Mucosa of rectum (tissue), 2 donors: ENCODE measurements at regions not wholly inside any gene's neighbourhood (a gene's known extent, or its start where the extent isn't known, plus 50 kb on each side); places are given as distances from the start of the nearest gene placed in this dataset.

ENCODE experiments used
- H3K27ac ChIP-seq, 2 donors: one replicate each; pipeline ENCODE4 v1.7.0; 2013; ENCODE audit warnings: inconsistent platforms in 2 of 2, low read depth in 2 of 2, low read length in 2 of 2
- H3K27me3 ChIP-seq, 2 donors: one replicate each; pipeline ENCODE4 v1.7.0; 2013; ENCODE audit warnings: low read length in 2 of 2; ENCODE audit not compliant: control insufficient read depth in 2 of 2, insufficient read depth in 2 of 2
- H3K36me3 ChIP-seq, 2 donors: one replicate each; pipeline ENCODE4 v1.7.0; 2013; ENCODE audit warnings: low read length in 2 of 2; ENCODE audit not compliant: control insufficient read depth in 2 of 2, insufficient read depth in 2 of 2
- H3K4me1 ChIP-seq, 2 donors: one replicate each; pipeline ENCODE4 v1.7.0; 2013; ENCODE audit warnings: low read length in 2 of 2, mild to moderate bottlenecking in 1 of 2; ENCODE audit not compliant: control insufficient read depth in 2 of 2, insufficient read depth in 2 of 2
- H3K4me3 ChIP-seq, 2 donors: one replicate each; pipeline ENCODE4 v1.7.0; 2013; ENCODE audit warnings: low read length in 2 of 2
- H3K9ac ChIP-seq, 2 donors: one replicate each; pipeline ENCODE4 v1.7.0; 2013; ENCODE audit warnings: low read length in 2 of 2, low read depth in 1 of 2, mild to moderate bottlenecking in 1 of 2
- H3K9me3 ChIP-seq, 2 donors: one replicate each; pipeline ENCODE4 v1.7.0; 2013; ENCODE audit warnings: low read length in 2 of 2; ENCODE audit not compliant: control insufficient read depth in 2 of 2
- donor health status: healthy.
- donor health status: Normal muscosa, but diverticular disease.

GRCh38 chr10:125226823-125227222 is 66.5 kb upstream of the CTBP2 start:
- no peak overlapping the region for H3K9ac ChIP-seq
- no peaks in the 10 kb centered on the region for H3K36me3 ChIP-seq
- no peaks in the 10 kb centered on the region for H3K4me1 ChIP-seq
- peaks cover 0 to 3% of the 10 kb centered on the region in 2 donors for H3K27me3 ChIP-seq
- no peak overlapping the region for H3K27ac ChIP-seq
- H3K9me3 ChIP-seq = no peaks in the 10 kb centered on the region
- no peak overlapping the region for H3K4me3 ChIP-seq

GRCh38 chr10:125226005-125226404 is 65.6 kb upstream of the CTBP2 start:
- Histone ChIP-seq H3K36me3 (no peaks in the 10 kb centered on the region), H3K4me3 (no peak overlapping the region), H3K9ac (no peak overlapping the region), H3K4me1 (no peaks in the 10 kb centered on the region), H3K9me3 (no peaks in the 10 kb centered on the region), H3K27me3 (peaks cover 0 to 3% of the 10 kb centered on the region in 2 donors), H3K27ac (no peak overlapping the region)

- H3K27me3 ChIP-seq = peaks cover 0 to 3% of the 10 kb centered on the region in 2 donors
These were observed 64.7 kb upstream of the CTBP2 start for GRCh38 chr10:125225051-125225450.

GRCh38 chr10:125222515-125223308 is 62.3 kb upstream of the CTBP2 start:
- H3K9me3 ChIP-seq = no peaks in the 10 kb centered on the region
- H3K27ac ChIP-seq = no peak overlapping the region
- H3K4me1 ChIP-seq = no peaks in the 10 kb centered on the region
- peaks cover 0 to 3% of the 10 kb centered on the region in 2 donors for H3K27me3 ChIP-seq
- H3K4me3 ChIP-seq = no peak overlapping the region
- no peak overlapping the region for H3K9ac ChIP-seq
- no peaks in the 10 kb centered on the region for H3K36me3 ChIP-seq

More at GRCh38 chr10:125225051-125225450, 64.7 kb upstream of the CTBP2 start:
- H3K27ac ChIP-seq = no peak overlapping the region
- no peaks in the 10 kb centered on the region for H3K4me1 ChIP-seq
- H3K9me3 ChIP-seq = no peaks in the 10 kb centered on the region
- H3K36me3 ChIP-seq = no peaks in the 10 kb centered on the region
- no peak overlapping the region for H3K4me3 ChIP-seq
- H3K9ac ChIP-seq = no peak overlapping the region

- Histone ChIP-seq H3K27me3 (peaks cover 0 to 3% of the 10 kb centered on the region in 2 donors), H3K27ac (no peak overlapping the region), H3K9me3 (no peaks in the 10 kb centered on the region), H3K36me3 (no peaks in the 10 kb centered on the region), H3K4me3 (no peak overlapping the region), H3K9ac (no peak overlapping the region), H3K4me1 (no peaks in the 10 kb centered on the region)
These were observed 61.4 kb upstream of the CTBP2 start for GRCh38 chr10:125221716-125222115.

- no peak overlapping the region for H3K27ac ChIP-seq
- H3K9ac ChIP-seq = no peak overlapping the region
- no peaks in the 10 kb centered on the region for H3K9me3 ChIP-seq
- peaks cover 0 to 3% of the 10 kb centered on the region in 2 donors for H3K27me3 ChIP-seq
- no peaks in the 10 kb centered on the region for H3K36me3 ChIP-seq
- H3K4me3 ChIP-seq = no peak overlapping the region
- no peaks in the 10 kb centered on the region for H3K4me1 ChIP-seq
These were observed 59.4 kb upstream of the CTBP2 start for GRCh38 chr10:125219776-125220175.

- Histone ChIP-seq H3K36me3 (no peaks in the 10 kb centered on the region), H3K4me1 (no peaks in the 10 kb centered on the region), H3K27me3 (peaks cover 0 to 3% of the 10 kb centered on the region in 2 donors), H3K4me3 (no peak overlapping the region), H3K27ac (no peak overlapping the region), H3K9ac (no peak overlapping the region), H3K9me3 (no peaks in the 10 kb centered on the region)
These were observed 58.6 kb upstream of the CTBP2 start for GRCh38 chr10:125218967-125219366.

GRCh38 chr10:125217990-125218675 is 57.8 kb upstream of the CTBP2 start:
- H3K27ac ChIP-seq = no peak overlapping the region
- no peaks in the 10 kb centered on the region for H3K9me3 ChIP-seq
- H3K36me3 ChIP-seq = no peaks in the 10 kb centered on the region
- H3K4me1 ChIP-seq = no peaks in the 10 kb centered on the region
- H3K9ac ChIP-seq = no peak overlapping the region
- H3K27me3 ChIP-seq = peaks cover 0 to 3% of the 10 kb centered on the region in 2 donors
- H3K4me3 ChIP-seq = no peak overlapping the region

GRCh38 chr10:125216861-125217260 is 56.5 kb upstream of the CTBP2 start:
- Histone ChIP-seq H3K9ac (no peak overlapping the region), H3K9me3 (no peaks in the 10 kb centered on the region), H3K4me3 (no peak overlapping the region), H3K36me3 (no peaks in the 10 kb centered on the region), H3K27ac (no peak overlapping the region), H3K4me1 (no peaks in the 10 kb centered on the region), H3K27me3 (no peaks in the 10 kb centered on the region)

GRCh38 chr10:125216309-125216708 is 55.9 kb upstream of the CTBP2 start:
- H3K9me3 ChIP-seq = no peaks in the 10 kb centered on the region
- no peak overlapping the region for H3K4me3 ChIP-seq
- H3K27ac ChIP-seq = no peak overlapping the region
- no peaks in the 10 kb centered on the region for H3K36me3 ChIP-seq
- no peaks in the 10 kb centered on the region for H3K27me3 ChIP-seq
- no peak overlapping the region for H3K9ac ChIP-seq
- no peaks in the 10 kb centered on the region for H3K4me1 ChIP-seq
